Prostate gland (tissue), 2 donors: ENCODE measurements at regions not wholly inside any gene's neighbourhood (a gene's known extent, or its start where the extent isn't known, plus 50 kb on each side); places are given as distances from the start of the nearest gene placed in this dataset.

Experiments used
- POLR2A ChIP-seq: fragments of 450-650 bp; IDR thresholded peaks from one replicate; pipeline ENCODE4 v1.6.1; 2016; ENCODE audit warnings: antibody characterized with exemption, mild to moderate bottlenecking
- POLR2AphosphoS5 ChIP-seq: sonication (generic); formaldehyde crosslinking; IDR thresholded peaks from one replicate; pipeline ENCODE4 v1.6.1; 2017; ENCODE audit warnings: antibody characterized with exemption
- TF ChIP-seq, protein P1 (sequence below), 4 experiments: fragments of 200-600 bp in 2 of 4; fragments of 450-650 bp in 2 of 4; sonication (generic) in 2 of 4; IDR thresholded peaks; 1 replicate in 3 of 4; 2 replicates in 1 of 4; pipeline ENCODE4 v1.5.1; 2016 to 2019; ENCODE audit warnings: antibody characterized with exemption in 4 of 4, mild to moderate bottlenecking in 2 of 4, moderate library complexity in 2 of 4

DNA sequence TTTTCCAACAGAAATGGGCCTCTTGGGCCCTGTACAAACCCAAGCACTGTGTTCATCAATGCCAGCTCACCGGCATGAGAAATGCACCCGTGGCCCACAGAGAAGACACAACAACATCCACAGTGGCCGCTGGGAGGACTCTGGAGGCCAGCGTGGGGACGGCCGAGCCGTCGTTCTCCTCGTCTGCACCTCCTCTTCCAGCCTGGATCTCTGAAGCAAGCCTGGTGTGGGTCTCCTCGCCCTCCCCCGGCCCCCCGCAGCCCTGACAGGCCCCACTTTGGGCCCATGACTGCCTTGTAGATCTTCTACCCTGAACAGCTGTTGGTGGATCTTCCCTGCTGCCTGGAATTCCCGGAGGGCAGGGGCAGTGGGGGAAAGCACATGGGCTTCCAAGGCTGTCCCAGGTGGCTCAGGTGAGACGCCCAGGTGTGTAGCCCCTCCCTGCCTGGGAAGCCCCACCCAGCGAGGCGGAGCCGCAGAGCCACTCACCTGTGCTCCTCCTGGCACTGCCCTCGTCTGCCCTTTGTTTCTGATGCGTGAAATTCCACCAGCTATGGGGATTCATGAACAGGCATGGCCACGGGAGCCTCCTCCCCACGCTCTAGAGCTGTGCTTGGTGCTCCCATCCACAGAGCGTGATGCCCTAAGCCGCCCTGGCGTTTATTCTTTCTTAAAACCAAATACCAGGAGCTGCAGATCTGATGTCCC lies 225.9 kb downstream of the BRD1 start:
- TF ChIP-seq, protein P1, sequence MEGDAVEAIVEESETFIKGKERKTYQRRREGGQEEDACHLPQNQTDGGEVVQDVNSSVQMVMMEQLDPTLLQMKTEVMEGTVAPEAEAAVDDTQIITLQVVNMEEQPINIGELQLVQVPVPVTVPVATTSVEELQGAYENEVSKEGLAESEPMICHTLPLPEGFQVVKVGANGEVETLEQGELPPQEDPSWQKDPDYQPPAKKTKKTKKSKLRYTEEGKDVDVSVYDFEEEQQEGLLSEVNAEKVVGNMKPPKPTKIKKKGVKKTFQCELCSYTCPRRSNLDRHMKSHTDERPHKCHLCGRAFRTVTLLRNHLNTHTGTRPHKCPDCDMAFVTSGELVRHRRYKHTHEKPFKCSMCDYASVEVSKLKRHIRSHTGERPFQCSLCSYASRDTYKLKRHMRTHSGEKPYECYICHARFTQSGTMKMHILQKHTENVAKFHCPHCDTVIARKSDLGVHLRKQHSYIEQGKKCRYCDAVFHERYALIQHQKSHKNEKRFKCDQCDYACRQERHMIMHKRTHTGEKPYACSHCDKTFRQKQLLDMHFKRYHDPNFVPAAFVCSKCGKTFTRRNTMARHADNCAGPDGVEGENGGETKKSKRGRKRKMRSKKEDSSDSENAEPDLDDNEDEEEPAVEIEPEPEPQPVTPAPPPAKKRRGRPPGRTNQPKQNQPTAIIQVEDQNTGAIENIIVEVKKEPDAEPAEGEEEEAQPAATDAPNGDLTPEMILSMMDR (IDR thresholded peaks at IDR 0.05), result no peak
- TF ChIP-seq POLR2A, result no peak
- no peak for TF ChIP-seq POLR2AphosphoS5
